GM23338 (cell line): ENCODE measurements at regions not wholly inside any gene's neighbourhood (a gene's known extent, or its start where the extent isn't known, plus 50 kb on each side); places are given as distances from the start of the nearest gene placed in this dataset.

Source experiments
- ATAC-seq: fragments of 200-7000 bp; cut with Tn5 transposase; 3 replicates; pipeline ENCODE4 v1.9.1; 2020
- DNase-seq: peaks from one replicate; pipeline ENCODE4 v3.0.0-alpha.2; 2015; ENCODE audit warnings: low spot score
- H2AFZ ChIP-seq: fragments of 200-600 bp; sonication (generic); 2 replicates; pipeline ENCODE4 v1.8.0; 2016; ENCODE audit warnings: antibody characterized with exemption, mild to moderate bottlenecking, moderate library complexity
- H3F3A ChIP-seq: fragments of 200-600 bp; sonication (generic); replicated peaks from 2 replicates; pipeline ENCODE4 v1.8.0; 2017; ENCODE audit warnings: antibody characterized with exemption, mixed run types, low read depth
- H3K27ac ChIP-seq: fragments of 200-600 bp; sonication (generic); 2 replicates; pipeline ENCODE4 v1.6.1; 2016; ENCODE audit warnings: low read depth
- H3K27me3 ChIP-seq: fragments of 200-600 bp; sonication (generic); 2 replicates; pipeline ENCODE4 v1.8.0; 2016; ENCODE audit warnings: mild to moderate bottlenecking, mixed run types, moderate library complexity; ENCODE audit not compliant: insufficient read depth
- H3K36me3 ChIP-seq: fragments of 200-600 bp; sonication (generic); 2 replicates; pipeline ENCODE4 v1.8.0; 2016; ENCODE audit warnings: mild to moderate bottlenecking; ENCODE audit not compliant: insufficient read depth
- H3K4me1 ChIP-seq: fragments of 200-600 bp; sonication (generic); 2 replicates; pipeline ENCODE4 v1.8.0; 2016; ENCODE audit warnings: mild to moderate bottlenecking, moderate library complexity; ENCODE audit not compliant: insufficient read depth
- H3K4me2 ChIP-seq: fragments of 200-600 bp; sonication (generic); 2 replicates; pipeline ENCODE4 v1.7.1; 2017; ENCODE audit warnings: mixed run types
- H3K4me3 ChIP-seq: fragments of 200-600 bp; sonication (generic); 2 replicates; pipeline ENCODE4 v1.6.1; 2016; ENCODE audit warnings: mixed run types
- H3K79me2 ChIP-seq: fragments of 200-600 bp; sonication (generic); replicated peaks from 2 replicates; pipeline ENCODE4 v1.8.0; 2017; ENCODE audit warnings: mild to moderate bottlenecking; ENCODE audit not compliant: insufficient read depth
- H3K9me2 ChIP-seq: fragments of 200-600 bp; sonication (generic); 2 replicates; pipeline ENCODE4 v1.8.0; 2017; ENCODE audit not compliant: insufficient read depth
- H4K20me1 ChIP-seq: fragments of 200-600 bp; sonication (generic); replicated peaks from 2 replicates; pipeline ENCODE4 v1.8.0; 2017; ENCODE audit warnings: mild to moderate bottlenecking; ENCODE audit not compliant: insufficient read depth
- H3K27ac Mint-ChIP-seq: 2 replicates; pipeline ENCODE4 v1.8.0; 2020; ENCODE audit warnings: inconsistent platforms, mild to moderate bottlenecking, moderate library complexity, mixed read lengths
- H3K27me3 Mint-ChIP-seq: 3 replicates; pipeline ENCODE4 v1.8.0; 2022; ENCODE audit warnings: low read depth, mild to moderate bottlenecking, moderate library complexity, mixed read lengths, inconsistent platforms; ENCODE audit not compliant: insufficient read depth, poor library complexity
- H3K36me3 Mint-ChIP-seq: 3 replicates; pipeline ENCODE4 v1.8.0; 2021; ENCODE audit warnings: low read depth, mild to moderate bottlenecking, inconsistent platforms, moderate library complexity, mixed read lengths
- H3K4me1 Mint-ChIP-seq: 3 replicates; pipeline ENCODE4 v1.8.0; 2020; ENCODE audit warnings: mild to moderate bottlenecking, inconsistent platforms, mixed read lengths
- H3K4me3 Mint-ChIP-seq: 3 replicates; pipeline ENCODE4 v1.8.0; 2021; ENCODE audit warnings: moderate library complexity, mild to moderate bottlenecking, inconsistent platforms, mixed read lengths
- H3K9me3 Mint-ChIP-seq: 3 replicates; pipeline ENCODE4 v1.8.0; 2020; ENCODE audit warnings: moderate library complexity, mild to moderate bottlenecking, inconsistent platforms, mixed read lengths
- EZH2phosphoT487 ChIP-seq: fragments of 200-600 bp; sonication (generic); IDR thresholded peaks from one replicate; pipeline ENCODE4 v1.8.1; 2018; ENCODE audit warnings: antibody characterized with exemption; ENCODE audit not compliant: unreplicated experiment
- JUNB ChIP-seq: IDR thresholded peaks from one replicate; pipeline ENCODE4 v1.6.1; 2016; ENCODE audit warnings: antibody characterized with exemption; ENCODE audit not compliant: unreplicated experiment
- NANOG ChIP-seq: IDR thresholded peaks from 2 replicates; pipeline ENCODE4 v1.6.1; 2016; ENCODE audit warnings: antibody characterized with exemption, borderline replicate concordance
- POLR2AphosphoS5 ChIP-seq: IDR thresholded peaks from 2 replicates; pipeline ENCODE4 v1.6.1; 2016; ENCODE audit warnings: antibody characterized with exemption, low read depth
- ZNF114 ChIP-seq: fragments of 250-450 bp; sonication (Bioruptor Pico); IDR thresholded peaks from 2 replicates; pipeline ENCODE4 v1.5.0; 2020; ENCODE audit warnings: mild to moderate bottlenecking, moderate library complexity
- ZNF462 ChIP-seq: fragments of 250-450 bp; sonication (Bioruptor Pico); IDR thresholded peaks from 2 replicates; pipeline ENCODE4 v1.5.0; 2020; ENCODE audit warnings: mild to moderate bottlenecking, moderate library complexity
- TF ChIP-seq, protein P1 (sequence below), 2 experiments: fragments of 200-600 bp in 1 of 2; sonication (generic) in 1 of 2; conservative IDR thresholded peaks; 2 replicates each; pipeline versions ENCODE4 v1.5.1 to v1.6.1; 2016 to 2017; ENCODE audit warnings: antibody characterized with exemption in 2 of 2, low read depth in 2 of 2, mild to moderate bottlenecking in 2 of 2, moderate library complexity in 1 of 2

- ATAC-seq, result no peak
Observed at GRCh38 chr11:93274851-93275250, 55.7 kb upstream of the DEUP1 start.

More at GRCh38 chr11:93274851-93275250, 55.7 kb upstream of the DEUP1 start:
- Histone ChIP-seq H3K27ac (no peak overlapping the region), H3K36me3 (no peaks in the 10 kb centered on the region; the same call in 1 of the 2 replicates), H3F3A (no peaks in the 10 kb centered on the region), H4K20me1 (no peaks in the 10 kb centered on the region), H3K4me3 (no peak overlapping the region), H2AFZ (no peak overlapping the region), H3K4me2 (no peak overlapping the region), H3K4me1 (no peaks in the 10 kb centered on the region), H3K27me3 (no peaks in the 10 kb centered on the region), H3K79me2 (no peaks in the 10 kb centered on the region), H3K9me2 (peaks cover 9% of the 10 kb centered on the region)
- H3K27ac Mint-ChIP-seq, result no peak overlapping the region
- no peaks in the 10 kb centered on the region for H3K9me3 Mint-ChIP-seq
- no peaks in the 10 kb centered on the region for H3K27me3 Mint-ChIP-seq
- no peak overlapping the region for H3K4me3 Mint-ChIP-seq
- no peak for TF ChIP-seq EZH2phosphoT487
- TF ChIP-seq, protein P1, sequence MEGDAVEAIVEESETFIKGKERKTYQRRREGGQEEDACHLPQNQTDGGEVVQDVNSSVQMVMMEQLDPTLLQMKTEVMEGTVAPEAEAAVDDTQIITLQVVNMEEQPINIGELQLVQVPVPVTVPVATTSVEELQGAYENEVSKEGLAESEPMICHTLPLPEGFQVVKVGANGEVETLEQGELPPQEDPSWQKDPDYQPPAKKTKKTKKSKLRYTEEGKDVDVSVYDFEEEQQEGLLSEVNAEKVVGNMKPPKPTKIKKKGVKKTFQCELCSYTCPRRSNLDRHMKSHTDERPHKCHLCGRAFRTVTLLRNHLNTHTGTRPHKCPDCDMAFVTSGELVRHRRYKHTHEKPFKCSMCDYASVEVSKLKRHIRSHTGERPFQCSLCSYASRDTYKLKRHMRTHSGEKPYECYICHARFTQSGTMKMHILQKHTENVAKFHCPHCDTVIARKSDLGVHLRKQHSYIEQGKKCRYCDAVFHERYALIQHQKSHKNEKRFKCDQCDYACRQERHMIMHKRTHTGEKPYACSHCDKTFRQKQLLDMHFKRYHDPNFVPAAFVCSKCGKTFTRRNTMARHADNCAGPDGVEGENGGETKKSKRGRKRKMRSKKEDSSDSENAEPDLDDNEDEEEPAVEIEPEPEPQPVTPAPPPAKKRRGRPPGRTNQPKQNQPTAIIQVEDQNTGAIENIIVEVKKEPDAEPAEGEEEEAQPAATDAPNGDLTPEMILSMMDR (conservative IDR thresholded peaks at IDR 0.05; ENCODE audit: low read depth in 2 of 2), result no peak
- TF ChIP-seq JUNB, result no peak
- TF ChIP-seq POLR2AphosphoS5, result no peak
- no peak for TF ChIP-seq NANOG
- no peak for TF ChIP-seq ZNF114 (CRISPR knock-in tag)
- TF ChIP-seq ZNF462 (CRISPR knock-in tag), result no peak
- DNase-seq, result no peak
- no peaks in the 10 kb centered on the region for H3K36me3 Mint-ChIP-seq
- H3K4me1 Mint-ChIP-seq, result no peaks in the 10 kb centered on the region
